GM12878 (cell line): ENCODE measurements at regions not wholly inside any gene's neighbourhood (a gene's known extent, or its start where the extent isn't known, plus 50 kb on each side); places are given as distances from the start of the nearest gene placed in this dataset.

Experiments
- CREM ChIP-seq: IDR thresholded peaks from 2 replicates; pipeline ENCODE4 v1.6.1; 2014; ENCODE audit warnings: antibody characterized with exemption, low read depth
- NFXL1 ChIP-seq: fragments of 450-650 bp; IDR thresholded peaks from 2 replicates; pipeline ENCODE4 v1.6.1; 2017; ENCODE audit warnings: antibody characterized with exemption, mild to moderate bottlenecking, borderline replicate concordance
- SIX5 ChIP-seq: IDR thresholded peaks from 2 replicates; pipeline ENCODE4 v1.6.1; 2011; ENCODE audit warnings: mild to moderate bottlenecking, low read depth, low read length, moderate library complexity; ENCODE audit not compliant: severe bottlenecking
- SUZ12 ChIP-seq: fragments of 200-600 bp; sonication (generic); IDR thresholded peaks from one replicate; pipeline ENCODE4 v1.6.1; 2018; ENCODE audit warnings: antibody characterized with exemption, mild to moderate bottlenecking; ENCODE audit not compliant: unreplicated experiment
- TF ChIP-seq, protein P1 (sequence below): fragments of 450-650 bp; IDR thresholded peaks from 2 replicates; pipeline ENCODE4 v1.6.1; 2017; ENCODE audit warnings: mild to moderate bottlenecking, moderate library complexity
- TF ChIP-seq, protein P2 (sequence below): fragments of 450-650 bp; formaldehyde crosslinking; IDR thresholded peaks from 2 replicates; pipeline ENCODE4 v1.4.0; 2020; ENCODE audit warnings: mild to moderate bottlenecking, moderate library complexity
- TF ChIP-seq, protein P3 (sequence below): fragments of 150-350 bp; IDR thresholded peaks from 2 replicates; pipeline ENCODE4 v1.6.1; 2014; ENCODE audit warnings: mild to moderate bottlenecking, low read depth, low read length
- TF ChIP-seq, protein P4 (sequence below), 3 experiments: IDR thresholded peaks in 2 of 3; conservative IDR thresholded peaks in 1 of 3; 2 replicates each; pipeline ENCODE4 v1.5.1; 2011; ENCODE audit warnings: low read depth in 3 of 3, low read length in 3 of 3, mild to moderate bottlenecking in 3 of 3, control low read depth in 2 of 3, moderate library complexity in 2 of 3, inconsistent platforms in 1 of 3, mixed read lengths in 1 of 3; ENCODE audit not compliant: control insufficient read depth in 2 of 3, insufficient read depth in 1 of 3; ENCODE audit errors: extremely low read depth in 1 of 3
- TF ChIP-seq, protein P5 (sequence below): IDR thresholded peaks from 2 replicates; pipeline ENCODE4 v1.6.1; 2011; ENCODE audit warnings: low read depth, low read length, improper control_type of control experiment, borderline replicate concordance

DNA sequence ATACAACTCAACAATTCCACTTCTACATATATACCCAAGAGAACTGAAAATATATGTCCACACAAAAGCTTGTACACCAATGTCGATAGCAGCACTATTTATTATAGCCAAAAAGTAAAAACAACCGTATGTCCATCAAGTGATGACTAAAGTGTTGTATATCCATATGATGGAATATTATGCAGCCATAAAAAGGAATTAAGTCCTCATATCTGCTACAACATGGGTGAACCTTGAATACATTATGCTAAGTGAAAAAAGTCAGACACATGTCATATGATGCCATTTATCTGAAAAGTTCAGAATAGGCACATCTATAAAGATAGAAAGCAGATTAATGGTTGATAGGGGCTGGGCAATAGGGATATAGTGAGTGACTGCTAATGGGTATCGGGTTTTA, 204.5 kb downstream of the KCNRG start (continued):
- TF ChIP-seq, protein P1, sequence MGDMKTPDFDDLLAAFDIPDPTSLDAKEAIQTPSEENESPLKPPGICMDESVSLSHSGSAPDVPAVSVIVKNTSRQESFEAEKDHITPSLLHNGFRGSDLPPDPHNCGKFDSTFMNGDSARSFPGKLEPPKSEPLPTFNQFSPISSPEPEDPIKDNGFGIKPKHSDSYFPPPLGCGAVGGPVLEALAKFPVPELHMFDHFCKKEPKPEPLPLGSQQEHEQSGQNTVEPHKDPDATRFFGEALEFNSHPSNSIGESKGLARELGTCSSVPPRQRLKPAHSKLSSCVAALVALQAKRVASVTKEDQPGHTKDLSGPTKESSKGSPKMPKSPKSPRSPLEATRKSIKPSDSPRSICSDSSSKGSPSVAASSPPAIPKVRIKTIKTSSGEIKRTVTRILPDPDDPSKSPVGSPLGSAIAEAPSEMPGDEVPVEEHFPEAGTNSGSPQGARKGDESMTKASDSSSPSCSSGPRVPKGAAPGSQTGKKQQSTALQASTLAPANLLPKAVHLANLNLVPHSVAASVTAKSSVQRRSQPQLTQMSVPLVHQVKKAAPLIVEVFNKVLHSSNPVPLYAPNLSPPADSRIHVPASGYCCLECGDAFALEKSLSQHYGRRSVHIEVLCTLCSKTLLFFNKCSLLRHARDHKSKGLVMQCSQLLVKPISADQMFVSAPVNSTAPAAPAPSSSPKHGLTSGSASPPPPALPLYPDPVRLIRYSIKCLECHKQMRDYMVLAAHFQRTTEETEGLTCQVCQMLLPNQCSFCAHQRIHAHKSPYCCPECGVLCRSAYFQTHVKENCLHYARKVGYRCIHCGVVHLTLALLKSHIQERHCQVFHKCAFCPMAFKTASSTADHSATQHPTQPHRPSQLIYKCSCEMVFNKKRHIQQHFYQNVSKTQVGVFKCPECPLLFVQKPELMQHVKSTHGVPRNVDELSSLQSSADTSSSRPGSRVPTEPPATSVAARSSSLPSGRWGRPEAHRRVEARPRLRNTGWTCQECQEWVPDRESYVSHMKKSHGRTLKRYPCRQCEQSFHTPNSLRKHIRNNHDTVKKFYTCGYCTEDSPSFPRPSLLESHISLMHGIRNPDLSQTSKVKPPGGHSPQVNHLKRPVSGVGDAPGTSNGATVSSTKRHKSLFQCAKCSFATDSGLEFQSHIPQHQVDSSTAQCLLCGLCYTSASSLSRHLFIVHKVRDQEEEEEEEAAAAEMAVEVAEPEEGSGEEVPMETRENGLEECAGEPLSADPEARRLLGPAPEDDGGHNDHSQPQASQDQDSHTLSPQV: no peak
- no peak for TF ChIP-seq SUZ12
- no peak for TF ChIP-seq CREM
- TF ChIP-seq, protein P2, sequence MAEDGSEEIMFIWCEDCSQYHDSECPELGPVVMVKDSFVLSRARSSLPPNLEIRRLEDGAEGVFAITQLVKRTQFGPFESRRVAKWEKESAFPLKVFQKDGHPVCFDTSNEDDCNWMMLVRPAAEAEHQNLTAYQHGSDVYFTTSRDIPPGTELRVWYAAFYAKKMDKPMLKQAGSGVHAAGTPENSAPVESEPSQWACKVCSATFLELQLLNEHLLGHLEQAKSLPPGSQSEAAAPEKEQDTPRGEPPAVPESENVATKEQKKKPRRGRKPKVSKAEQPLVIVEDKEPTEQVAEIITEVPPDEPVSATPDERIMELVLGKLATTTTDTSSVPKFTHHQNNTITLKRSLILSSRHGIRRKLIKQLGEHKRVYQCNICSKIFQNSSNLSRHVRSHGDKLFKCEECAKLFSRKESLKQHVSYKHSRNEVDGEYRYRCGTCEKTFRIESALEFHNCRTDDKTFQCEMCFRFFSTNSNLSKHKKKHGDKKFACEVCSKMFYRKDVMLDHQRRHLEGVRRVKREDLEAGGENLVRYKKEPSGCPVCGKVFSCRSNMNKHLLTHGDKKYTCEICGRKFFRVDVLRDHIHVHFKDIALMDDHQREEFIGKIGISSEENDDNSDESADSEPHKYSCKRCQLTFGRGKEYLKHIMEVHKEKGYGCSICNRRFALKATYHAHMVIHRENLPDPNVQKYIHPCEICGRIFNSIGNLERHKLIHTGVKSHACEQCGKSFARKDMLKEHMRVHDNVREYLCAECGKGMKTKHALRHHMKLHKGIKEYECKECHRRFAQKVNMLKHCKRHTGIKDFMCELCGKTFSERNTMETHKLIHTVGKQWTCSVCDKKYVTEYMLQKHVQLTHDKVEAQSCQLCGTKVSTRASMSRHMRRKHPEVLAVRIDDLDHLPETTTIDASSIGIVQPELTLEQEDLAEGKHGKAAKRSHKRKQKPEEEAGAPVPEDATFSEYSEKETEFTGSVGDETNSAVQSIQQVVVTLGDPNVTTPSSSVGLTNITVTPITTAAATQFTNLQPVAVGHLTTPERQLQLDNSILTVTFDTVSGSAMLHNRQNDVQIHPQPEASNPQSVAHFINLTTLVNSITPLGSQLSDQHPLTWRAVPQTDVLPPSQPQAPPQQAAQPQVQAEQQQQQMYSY (CRISPR knock-in tag): no peak
- no peak for TF ChIP-seq NFXL1
- TF ChIP-seq, protein P3, sequence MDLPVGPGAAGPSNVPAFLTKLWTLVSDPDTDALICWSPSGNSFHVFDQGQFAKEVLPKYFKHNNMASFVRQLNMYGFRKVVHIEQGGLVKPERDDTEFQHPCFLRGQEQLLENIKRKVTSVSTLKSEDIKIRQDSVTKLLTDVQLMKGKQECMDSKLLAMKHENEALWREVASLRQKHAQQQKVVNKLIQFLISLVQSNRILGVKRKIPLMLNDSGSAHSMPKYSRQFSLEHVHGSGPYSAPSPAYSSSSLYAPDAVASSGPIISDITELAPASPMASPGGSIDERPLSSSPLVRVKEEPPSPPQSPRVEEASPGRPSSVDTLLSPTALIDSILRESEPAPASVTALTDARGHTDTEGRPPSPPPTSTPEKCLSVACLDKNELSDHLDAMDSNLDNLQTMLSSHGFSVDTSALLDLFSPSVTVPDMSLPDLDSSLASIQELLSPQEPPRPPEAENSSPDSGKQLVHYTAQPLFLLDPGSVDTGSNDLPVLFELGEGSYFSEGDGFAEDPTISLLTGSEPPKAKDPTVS: no peak
- TF ChIP-seq SIX5: no peak
- TF ChIP-seq, protein P4, sequence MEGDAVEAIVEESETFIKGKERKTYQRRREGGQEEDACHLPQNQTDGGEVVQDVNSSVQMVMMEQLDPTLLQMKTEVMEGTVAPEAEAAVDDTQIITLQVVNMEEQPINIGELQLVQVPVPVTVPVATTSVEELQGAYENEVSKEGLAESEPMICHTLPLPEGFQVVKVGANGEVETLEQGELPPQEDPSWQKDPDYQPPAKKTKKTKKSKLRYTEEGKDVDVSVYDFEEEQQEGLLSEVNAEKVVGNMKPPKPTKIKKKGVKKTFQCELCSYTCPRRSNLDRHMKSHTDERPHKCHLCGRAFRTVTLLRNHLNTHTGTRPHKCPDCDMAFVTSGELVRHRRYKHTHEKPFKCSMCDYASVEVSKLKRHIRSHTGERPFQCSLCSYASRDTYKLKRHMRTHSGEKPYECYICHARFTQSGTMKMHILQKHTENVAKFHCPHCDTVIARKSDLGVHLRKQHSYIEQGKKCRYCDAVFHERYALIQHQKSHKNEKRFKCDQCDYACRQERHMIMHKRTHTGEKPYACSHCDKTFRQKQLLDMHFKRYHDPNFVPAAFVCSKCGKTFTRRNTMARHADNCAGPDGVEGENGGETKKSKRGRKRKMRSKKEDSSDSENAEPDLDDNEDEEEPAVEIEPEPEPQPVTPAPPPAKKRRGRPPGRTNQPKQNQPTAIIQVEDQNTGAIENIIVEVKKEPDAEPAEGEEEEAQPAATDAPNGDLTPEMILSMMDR (IDR thresholded peaks at IDR 0.05 in 2 of 3, conservative IDR thresholded peaks at IDR 0.05 in 1 of 3; ENCODE audit: control insufficient read depth in 2 of 3, extremely low read depth in 1 of 3, insufficient read depth in 1 of 3, low read depth in 3 of 3, low read length in 3 of 3): no peak
- TF ChIP-seq, protein P5, sequence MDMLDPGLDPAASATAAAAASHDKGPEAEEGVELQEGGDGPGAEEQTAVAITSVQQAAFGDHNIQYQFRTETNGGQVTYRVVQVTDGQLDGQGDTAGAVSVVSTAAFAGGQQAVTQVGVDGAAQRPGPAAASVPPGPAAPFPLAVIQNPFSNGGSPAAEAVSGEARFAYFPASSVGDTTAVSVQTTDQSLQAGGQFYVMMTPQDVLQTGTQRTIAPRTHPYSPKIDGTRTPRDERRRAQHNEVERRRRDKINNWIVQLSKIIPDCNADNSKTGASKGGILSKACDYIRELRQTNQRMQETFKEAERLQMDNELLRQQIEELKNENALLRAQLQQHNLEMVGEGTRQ: no peak
